Natural killer cell (primary cell): ENCODE measurements at regions not wholly inside any gene's neighbourhood (a gene's known extent, or its start where the extent isn't known, plus 50 kb on each side); places are given as distances from the start of the nearest gene placed in this dataset.

Source experiments
- ATAC-seq, 3 donors: fragments of 150-1000 bp in 2 of 3; fragments of 200-7000 bp in 1 of 3; cut with Tn5 transposase; 1 replicate in 1 of 3; 2 replicates in 2 of 3; pipeline ENCODE4 v1.10.0; 2021; ENCODE audit warnings: mild to moderate bottlenecking in 2 of 3, moderate library complexity in 2 of 3
- DNase-seq, 2 donors: peaks; one replicate each; pipeline versions ENCODE4 v3.0.0 to v3.0.0-alpha.2; 2013 to 2021; ENCODE audit warnings: mixed read lengths in 1 of 2
- H3K27ac ChIP-seq: one replicate; pipeline ENCODE4 v1.5.1; 2013; ENCODE audit warnings: mild to moderate bottlenecking, low read length
- H3K27me3 ChIP-seq: one replicate; pipeline ENCODE4 v1.6.1; 2013; ENCODE audit warnings: low read length; ENCODE audit not compliant: control insufficient read depth, insufficient read depth
- H3K36me3 ChIP-seq: one replicate; pipeline ENCODE4 v1.6.1; 2013; ENCODE audit warnings: low read length; ENCODE audit not compliant: control insufficient read depth, insufficient read depth
- H3K4me1 ChIP-seq: one replicate; pipeline ENCODE4 v1.6.1; 2013; ENCODE audit warnings: low read length; ENCODE audit not compliant: control insufficient read depth, insufficient read depth
- H3K4me3 ChIP-seq: one replicate; pipeline ENCODE4 v1.5.1; 2013; ENCODE audit warnings: low read length
- H3K9me3 ChIP-seq: one replicate; pipeline ENCODE4 v1.6.1; 2013; ENCODE audit warnings: low read length; ENCODE audit not compliant: control insufficient read depth, insufficient read depth
- H3K27ac Mint-ChIP-seq, 2 donors: one replicate each; pipeline ENCODE4 v1.8.0; 2022; ENCODE audit warnings: mild to moderate bottlenecking in 2 of 2, mixed read lengths in 2 of 2, moderate library complexity in 1 of 2
- H3K27me3 Mint-ChIP-seq, 2 donors: one replicate each; pipeline ENCODE4 v1.8.0; 2022; ENCODE audit warnings: low read depth in 2 of 2, mixed read lengths in 2 of 2
- H3K36me3 Mint-ChIP-seq: one replicate; pipeline ENCODE4 v1.8.0; 2022; ENCODE audit warnings: mixed read lengths
- H3K4me1 Mint-ChIP-seq, 2 donors: one replicate each; pipeline ENCODE4 v1.8.0; 2022; ENCODE audit warnings: mixed read lengths in 2 of 2
- H3K4me3 Mint-ChIP-seq: one replicate; pipeline ENCODE4 v1.8.0; 2022; ENCODE audit warnings: mild to moderate bottlenecking, moderate library complexity, mixed read lengths
- H3K9me3 Mint-ChIP-seq, 2 donors: one replicate each; pipeline ENCODE4 v1.8.0; 2022; ENCODE audit warnings: mixed read lengths in 2 of 2
- CTCF ChIP-seq: fragments of 200-600 bp; IDR thresholded peaks from one replicate; pipeline ENCODE4 v1.8.0; 2022; ENCODE audit warnings: antibody characterized with exemption
- WGBS: methylation state at CpG from one replicate; pipeline ENCODE4 v1.1.7; 2013; ENCODE audit warnings: missing lambda C conversion rate; ENCODE audit not compliant: insufficient coverage; 5-methylcytosine and 5-hydroxymethylcytosine counted together
- intact Hi-C: fragments of 100-400 bp; cut with micrococcal nuclease; formaldehyde crosslinking; loops from one replicate; pipeline ENCODE4 v1.14.2; 2022

DNA sequence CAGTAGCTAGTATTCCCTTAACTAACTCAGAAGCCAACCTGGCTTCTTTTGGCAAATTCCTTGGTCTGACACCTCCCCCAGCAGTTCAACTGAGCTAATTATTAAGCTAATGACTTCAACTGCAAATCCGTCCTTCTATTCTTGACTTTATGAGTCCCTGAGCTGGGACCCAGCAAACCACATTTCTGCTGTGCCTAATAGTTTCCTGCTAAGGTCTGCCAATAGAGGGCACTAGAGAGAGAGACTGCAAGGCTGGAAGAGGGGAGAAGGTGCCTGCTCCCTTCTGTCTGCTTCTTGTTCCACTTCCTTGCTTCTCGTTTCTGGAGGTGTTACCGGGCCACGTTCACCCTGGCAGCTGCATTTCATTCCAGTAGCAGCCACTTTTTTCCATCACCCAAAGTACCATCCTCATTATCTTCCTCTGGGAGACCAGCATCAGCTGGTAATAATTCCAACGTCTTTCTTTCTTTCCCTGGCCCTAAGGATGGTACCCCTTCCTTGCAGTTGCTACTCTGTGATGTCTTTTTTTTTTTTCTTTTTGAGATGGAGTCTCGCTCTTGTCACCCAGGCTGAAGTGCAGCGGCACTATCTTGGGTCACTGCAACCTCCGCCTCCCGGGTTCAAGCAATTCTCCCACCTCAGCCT lies 352.0 kb downstream of the TNS1 start:
- H3K36me3 ChIP-seq: no peaks in the 10 kb centered on the region
- H3K27ac ChIP-seq: no peak overlapping the region
- no peaks in the 10 kb centered on the region for H3K9me3 ChIP-seq
- no peaks in the 10 kb centered on the region for H3K27me3 ChIP-seq
- Mint-ChIP-seq H3K4me3 (no peak overlapping the region), H3K36me3 (no peaks in the 10 kb centered on the region), H3K27me3 (peaks cover 0 to 5% of the 10 kb centered on the region in 2 donors), H3K4me1 (peaks cover 0 to 4% of the 10 kb centered on the region in 2 donors), H3K9me3 (no peaks in the 10 kb centered on the region), H3K27ac (no peak overlapping the region)
- intact Hi-C loops: loop anchor here (2.0 kb wide), 1 partner anchor 62 kb away; no protein-coding TSS in a partner anchor
- H3K4me3 ChIP-seq: no peak overlapping the region
- TF ChIP-seq CTCF: peak; percentile 47
- peak in 1 of 2 donors; percentile 50 for DNase-seq
- ATAC-seq: peak in 2 of 3 donors; percentile 45 to 68
- no peaks in the 10 kb centered on the region for H3K4me1 ChIP-seq
- WGBS: 56% methylated on average over 8 of the region's 9 CpGs

GRCh38 chr2:217650229-217650628 lies 352.6 kb downstream of the TNS1 start:
- no peaks in the 10 kb centered on the region for H3K27me3 ChIP-seq
- no peaks in the 10 kb centered on the region for H3K4me1 ChIP-seq
- no peak for ATAC-seq
- WGBS: 90% methylated on average over 2 of the region's 2 CpGs
- no peaks in the 10 kb centered on the region for H3K9me3 ChIP-seq
- H3K4me1 Mint-ChIP-seq: peaks cover 0 to 4% of the 10 kb centered on the region in 2 donors
- no peak for TF ChIP-seq CTCF
- H3K27me3 Mint-ChIP-seq: peaks cover 0 to 5% of the 10 kb centered on the region in 2 donors
- no peaks in the 10 kb centered on the region for H3K36me3 ChIP-seq
- intact Hi-C loops: loop anchor here (2.0 kb wide), 1 partner anchor 63 kb away; no protein-coding TSS in a partner anchor
- no peak overlapping the region for H3K27ac Mint-ChIP-seq
- H3K4me3 Mint-ChIP-seq: no peak overlapping the region
- no peaks in the 10 kb centered on the region for H3K36me3 Mint-ChIP-seq
- H3K4me3 ChIP-seq: no peak overlapping the region
- H3K27ac ChIP-seq: no peak overlapping the region
- DNase-seq: no peak
- no peaks in the 10 kb centered on the region for H3K9me3 Mint-ChIP-seq

GRCh38 chr2:217647925-217648324 lies 354.9 kb downstream of the TNS1 start:
- Mint-ChIP-seq H3K36me3 (no peaks in the 10 kb centered on the region), H3K27me3 (peaks cover 0 to 5% of the 10 kb centered on the region in 2 donors), H3K9me3 (no peaks in the 10 kb centered on the region), H3K4me3 (no peak overlapping the region), H3K27ac (no peak overlapping the region), H3K4me1 (peaks cover 0 to 4% of the 10 kb centered on the region in 2 donors)
- DNase-seq (no peak), ATAC-seq (no peak)
- no peaks in the 10 kb centered on the region for H3K36me3 ChIP-seq
- H3K9me3 ChIP-seq: no peaks in the 10 kb centered on the region
- H3K27me3 ChIP-seq: no peaks in the 10 kb centered on the region
- H3K4me3 ChIP-seq: no peak overlapping the region
- no peaks in the 10 kb centered on the region for H3K4me1 ChIP-seq
- TF ChIP-seq CTCF: no peak
- no peak overlapping the region for H3K27ac ChIP-seq
- 87% methylated on average over 2 of the region's 2 CpGs for WGBS
- intact Hi-C loops: no loop called here

GRCh38 chr2:217647226-217647625 lies 355.6 kb downstream of the TNS1 start:
- H3K9me3 ChIP-seq: no peaks in the 10 kb centered on the region
- H3K36me3 Mint-ChIP-seq: no peaks in the 10 kb centered on the region
- H3K4me3 ChIP-seq: no peak overlapping the region
- H3K27me3 Mint-ChIP-seq: peaks cover 0 to 5% of the 10 kb centered on the region in 2 donors
- no peak overlapping the region for H3K27ac ChIP-seq
- H3K4me1 Mint-ChIP-seq: peaks cover 0 to 4% of the 10 kb centered on the region in 2 donors
- H3K9me3 Mint-ChIP-seq: no peaks in the 10 kb centered on the region
- H3K4me1 ChIP-seq: no peaks in the 10 kb centered on the region
- intact Hi-C loops: no loop called here
- no peaks in the 10 kb centered on the region for H3K36me3 ChIP-seq
- TF ChIP-seq CTCF: no peak
- no peaks in the 10 kb centered on the region for H3K27me3 ChIP-seq
- no peak for ATAC-seq
- no peak overlapping the region for H3K4me3 Mint-ChIP-seq
- H3K27ac Mint-ChIP-seq: no peak overlapping the region
- DNase-seq: no peak
